ENCODE measurements at regions not wholly inside any gene's neighbourhood (a gene's known extent, or its start where the extent isn't known, plus 50 kb on each side); places are given as distances from the start of the nearest gene placed in this dataset.
"Not testable (repeated sequence)": the region's sequence is repeated elsewhere in the genome, so short reads cannot be mapped to it uniquely, and the experiment has no call there.

DNA sequence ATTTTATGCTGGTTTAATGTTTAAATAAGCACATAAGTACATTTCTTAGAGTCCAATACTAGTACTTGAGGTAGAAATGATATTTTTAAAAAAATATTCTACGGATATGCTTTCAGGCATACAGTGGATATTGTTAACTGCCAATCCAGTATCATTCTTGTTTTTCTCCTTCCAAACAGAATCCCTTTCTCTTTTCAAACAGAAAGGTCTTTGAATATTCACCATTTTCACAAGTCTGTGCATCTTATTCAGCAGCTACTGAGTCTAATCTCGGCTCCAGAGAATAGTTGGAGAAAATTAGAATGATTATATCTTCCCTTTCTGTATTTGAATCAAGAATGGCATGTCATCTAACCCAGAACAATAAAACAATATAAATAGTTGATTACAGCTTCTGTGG, 174.5 kb downstream of the GOLGA6L6 start:
- DNase-seq, result no peak

GRCh38 chr15:20363591-20363990, 178.0 kb downstream of the GOLGA6L6 start:
- not testable (repeated sequence) for DNase-seq

GRCh38 chr15:20361091-20361490, 180.5 kb downstream of the GOLGA6L6 start:
- no peak for DNase-seq

DNA sequence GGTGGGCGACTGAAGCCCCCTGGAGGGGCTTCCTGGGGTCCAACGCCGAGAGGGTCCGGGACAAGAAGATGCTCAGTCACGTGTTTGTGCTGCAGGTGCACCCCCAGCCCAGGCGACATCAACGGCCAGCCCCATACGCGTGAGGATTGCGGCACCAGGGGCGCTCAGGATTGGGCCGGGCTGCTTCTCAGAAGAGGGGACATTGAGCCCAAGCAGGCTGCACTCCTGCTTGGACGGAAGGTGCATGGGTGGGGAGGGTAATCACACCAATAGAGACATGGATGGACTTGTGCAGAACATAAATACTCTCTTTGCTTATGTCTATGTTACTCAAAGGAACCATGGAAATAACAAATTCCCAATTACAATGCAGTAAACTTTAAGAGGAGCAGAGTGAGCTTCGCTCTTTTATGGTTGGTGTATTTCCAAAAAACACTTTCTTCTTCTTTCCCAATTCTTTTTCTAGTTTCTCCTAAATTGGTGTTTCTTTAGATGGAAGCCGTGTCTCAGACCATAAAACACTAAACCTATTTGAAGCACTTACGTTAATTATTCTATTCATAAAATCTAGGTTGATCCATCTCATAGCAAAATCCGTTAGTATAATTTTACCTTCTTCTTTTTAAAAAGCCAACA, 182.7 kb downstream of the GOLGA6L6 start:
- DNase-seq, result no peak

DNA sequence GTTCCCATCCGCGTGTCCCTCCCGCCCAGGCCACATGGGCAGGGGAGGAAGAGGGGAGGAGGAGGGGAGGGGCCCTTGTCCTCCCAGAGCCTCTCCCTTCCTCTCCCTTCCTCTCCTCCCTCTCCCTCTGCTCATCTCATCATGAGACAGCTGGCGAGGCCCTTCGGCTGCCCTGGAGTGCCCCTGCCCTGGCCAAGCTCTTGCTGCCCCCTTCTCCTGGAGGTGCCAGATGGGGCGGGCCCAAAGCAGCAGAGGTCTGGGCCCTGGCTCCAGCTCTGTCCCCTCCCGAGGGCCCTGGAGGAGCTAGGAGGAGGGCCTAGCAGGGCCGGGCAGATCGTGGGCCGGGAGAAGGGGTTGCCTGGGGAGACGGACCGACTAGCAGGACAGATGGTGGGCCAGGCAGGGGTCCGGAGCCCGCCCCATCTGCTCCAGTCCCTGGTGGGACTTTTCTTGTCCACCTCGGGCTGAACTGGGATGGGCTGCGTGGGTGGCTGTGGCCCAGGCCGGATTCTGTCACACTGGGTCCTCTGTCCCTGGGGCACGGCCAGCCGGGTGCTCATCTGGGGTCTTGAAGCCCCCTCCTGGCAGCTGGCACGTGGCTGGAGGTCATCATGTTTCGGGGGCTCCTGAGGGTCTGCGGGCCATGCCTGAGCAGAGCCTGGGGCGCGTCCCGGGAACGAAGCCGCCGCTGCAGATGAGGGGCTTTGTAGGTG, 183.4 kb downstream of the GOLGA6L6 start:
- DNase-seq, result peak; percentile 2

DNA sequence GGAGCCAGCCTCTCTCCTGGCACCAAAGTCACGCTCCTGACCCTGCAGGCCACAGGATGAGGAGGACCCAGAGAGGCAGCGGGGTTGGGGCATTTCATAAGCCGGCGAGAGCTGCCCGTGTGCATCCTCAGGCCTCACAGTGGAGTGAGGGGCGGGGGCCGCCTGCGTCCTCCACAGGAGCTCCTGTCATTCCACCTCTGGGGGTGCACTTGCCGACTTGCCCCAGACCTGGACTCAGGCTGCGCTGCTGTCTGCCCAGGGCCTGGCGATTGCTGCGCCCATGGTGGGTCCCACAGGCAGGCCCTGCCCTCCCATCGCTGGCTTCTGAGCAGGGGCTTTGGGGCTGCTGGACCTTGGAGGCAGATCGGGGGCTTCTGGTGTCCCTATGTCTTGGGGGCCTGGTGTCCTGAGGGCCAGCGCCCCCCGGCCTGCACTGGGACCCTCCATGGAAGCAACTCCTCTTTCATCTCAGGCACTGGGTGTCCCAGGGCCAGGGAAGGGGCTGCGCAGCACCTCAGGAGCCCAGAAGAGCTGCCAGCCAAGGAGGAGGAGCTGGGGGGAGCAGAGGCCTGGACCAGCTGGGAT, 184.0 kb downstream of the GOLGA6L6 start:
- peak; percentile 6 for DNase-seq

DNA sequence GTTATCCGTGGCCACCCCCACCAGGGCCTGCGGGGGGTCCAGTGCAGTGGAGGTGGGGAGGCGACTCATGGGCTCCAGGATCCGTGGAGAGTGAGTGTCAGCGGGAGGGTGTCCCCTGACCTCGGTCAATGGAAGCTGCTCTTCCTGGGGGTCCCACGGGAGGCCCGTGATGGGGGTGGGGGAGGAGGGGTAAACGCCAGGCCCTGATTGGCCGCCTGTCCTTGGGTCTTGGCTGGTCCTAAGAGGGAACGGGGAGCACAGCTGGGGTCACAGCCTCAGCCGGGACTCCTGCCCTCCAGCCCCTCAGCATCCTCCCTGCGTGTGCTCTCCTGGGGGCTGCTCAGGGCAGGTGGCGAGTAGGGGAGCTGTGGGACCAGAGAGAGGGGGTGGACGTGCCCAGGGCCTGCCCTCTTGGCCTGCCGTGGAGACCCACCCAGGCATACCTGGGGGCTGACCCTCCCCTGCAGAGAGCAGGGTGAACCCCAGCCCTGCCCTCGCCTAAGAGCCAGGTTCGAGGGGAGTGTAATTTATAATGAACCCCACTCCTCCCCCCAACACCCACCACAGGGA, 184.6 kb downstream of the GOLGA6L6 start:
- DNase-seq, result no peak

GRCh38 chr15:20356444-20356910, 185.1 kb downstream of the GOLGA6L6 start:
- peak; percentile 91 for DNase-seq

DNA sequence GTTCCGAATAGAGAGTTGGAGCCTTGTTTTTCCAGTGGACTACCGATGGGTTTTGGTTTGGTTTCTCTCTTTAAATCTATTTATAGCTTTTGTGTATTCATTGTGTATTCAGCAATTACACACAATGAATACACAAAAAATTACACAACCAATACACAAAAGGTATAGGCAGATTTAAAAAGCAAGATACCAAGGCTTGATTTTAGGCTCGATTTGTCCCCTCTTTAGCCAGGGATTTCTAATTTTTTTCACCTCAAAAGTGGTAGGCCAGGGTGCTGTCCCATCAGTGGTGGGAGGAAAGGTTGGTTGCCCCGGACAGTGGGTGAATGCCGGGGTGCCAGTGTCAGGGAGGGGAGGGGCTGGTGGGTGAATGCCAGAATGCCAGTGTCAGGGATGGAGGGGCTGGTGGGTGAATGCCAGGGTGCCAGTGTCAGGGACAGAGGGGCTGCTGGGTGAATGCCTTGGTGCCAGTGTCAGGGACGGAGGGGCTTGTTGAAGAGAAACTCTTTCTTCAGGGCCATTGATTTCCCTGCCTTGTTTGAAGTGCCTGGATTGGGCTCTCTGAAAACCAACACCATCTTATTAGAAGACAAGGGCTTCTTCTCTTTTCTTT, 186.2 kb downstream of the GOLGA6L6 start:
- peak; percentile 2 for DNase-seq

DNA sequence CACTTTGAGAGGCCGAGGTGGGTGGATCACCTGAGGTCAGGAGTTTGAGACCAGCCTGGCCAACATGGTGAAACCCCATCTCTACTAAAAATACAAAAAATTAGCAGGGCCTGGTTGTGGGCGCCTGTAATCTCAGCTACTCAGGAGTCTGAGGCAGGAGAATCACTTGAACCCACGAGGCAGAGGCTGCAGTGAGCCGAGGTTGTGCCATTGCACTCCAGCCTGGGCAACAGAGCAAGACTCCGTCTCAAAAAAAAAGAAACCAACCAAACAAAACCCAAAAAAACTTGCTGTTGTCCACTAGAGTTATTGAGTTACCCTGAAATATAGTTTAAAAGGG, 186.7 kb downstream of the GOLGA6L6 start:
- not testable (repeated sequence) for DNase-seq

DNA sequence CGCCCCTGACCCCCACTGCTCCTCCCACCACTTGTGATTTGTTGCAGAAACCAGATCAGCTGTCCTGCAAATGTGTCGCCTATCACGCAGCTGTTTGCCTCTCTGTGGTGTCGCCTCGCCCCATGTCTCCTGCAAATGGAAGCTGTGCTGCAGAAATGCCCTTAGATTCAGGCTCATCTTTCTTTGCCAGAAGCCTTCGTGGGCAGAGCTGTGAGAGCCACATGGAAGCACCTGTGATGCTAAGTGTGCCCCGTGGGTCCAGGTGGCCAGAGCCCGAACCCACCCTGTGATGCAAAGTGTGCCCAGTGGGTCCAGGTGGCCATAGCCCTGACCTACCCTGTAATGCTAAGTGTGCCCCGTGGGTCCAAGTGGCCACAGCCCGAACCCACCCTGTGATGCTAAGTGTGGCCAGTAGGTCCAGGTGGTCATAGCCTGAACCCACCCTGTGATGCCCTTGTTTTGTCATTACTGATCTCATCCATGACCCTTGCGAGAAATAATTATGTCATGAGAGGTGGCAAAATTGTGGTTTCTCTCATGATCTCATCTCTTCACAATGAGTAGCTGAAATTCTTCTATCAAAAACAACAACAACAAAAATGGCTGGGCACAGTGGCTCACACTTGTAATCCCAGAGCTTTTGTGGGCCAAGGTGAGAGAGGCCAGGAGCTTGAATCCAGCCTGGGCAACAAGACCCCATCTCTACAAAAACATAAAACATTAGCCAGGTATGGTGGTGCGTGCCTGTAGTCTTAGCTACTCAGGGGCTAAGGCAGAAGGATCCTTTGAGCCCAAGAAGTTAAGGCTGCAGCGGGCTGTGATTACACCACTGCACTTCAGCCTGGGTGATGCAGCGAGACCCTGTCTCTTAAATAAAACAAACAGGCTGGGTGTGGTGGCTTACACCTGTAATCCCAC, 187.4 kb downstream of the GOLGA6L6 start:
- peak; percentile 23 for DNase-seq

- no peak for DNase-seq
Observed at GRCh38 chr15:20352241-20353200, 189.1 kb downstream of the GOLGA6L6 start.

- peak; percentile 3 for DNase-seq
Observed at GRCh38 chr15:20351448-20351971, 190.1 kb downstream of the GOLGA6L6 start.

GRCh38 chr15:20349774-20350498, 191.7 kb downstream of the GOLGA6L6 start:
- DNase-seq, result peak; percentile 2

DNA sequence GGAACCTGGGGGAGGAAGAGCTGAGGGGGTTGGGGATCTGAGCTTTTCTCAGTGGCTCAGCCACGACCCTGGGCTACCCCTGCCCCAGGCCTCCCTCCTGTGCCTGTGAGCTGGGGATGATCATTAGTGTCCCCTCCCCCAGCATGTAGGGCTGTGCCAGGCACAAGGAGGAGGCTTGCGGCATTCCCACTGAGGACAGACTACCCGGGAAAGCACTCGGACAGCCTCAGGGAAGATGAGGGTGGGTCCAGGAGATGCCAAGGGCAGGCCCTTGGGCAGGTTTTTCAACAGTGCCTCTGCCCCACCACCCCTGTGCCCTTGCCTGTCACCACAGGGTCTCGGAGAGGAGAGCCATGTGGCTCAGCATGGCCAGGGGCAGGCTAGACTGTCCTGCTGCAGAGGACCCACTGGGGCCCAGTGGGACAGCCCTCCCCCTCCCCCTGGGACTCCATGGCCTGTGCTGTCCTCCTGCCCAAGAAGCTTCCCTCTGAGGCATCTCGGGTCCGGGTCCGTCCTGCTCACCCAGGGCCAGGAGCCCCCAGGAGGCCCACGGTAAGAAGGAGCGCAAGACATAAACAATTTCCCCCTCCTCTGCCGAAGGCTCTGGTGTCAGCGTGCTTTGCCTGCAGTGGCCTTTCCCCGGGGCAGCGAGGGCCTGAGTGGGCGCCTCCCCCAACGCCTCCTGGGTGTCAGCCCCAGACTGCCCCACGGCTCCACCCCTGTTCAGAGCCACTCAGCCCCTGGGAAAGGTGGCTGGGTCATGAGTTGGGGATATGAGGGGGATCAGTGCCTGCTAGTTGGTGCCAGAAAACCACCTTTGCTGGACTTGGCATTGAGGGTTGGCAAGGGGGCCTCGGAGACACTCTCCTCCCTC, 192.5 kb downstream of the GOLGA6L6 start:
- DNase-seq, result peak; percentile 4

- no peak for DNase-seq
Observed at GRCh38 chr15:20348291-20348899, 193.2 kb downstream of the GOLGA6L6 start.

DNA sequence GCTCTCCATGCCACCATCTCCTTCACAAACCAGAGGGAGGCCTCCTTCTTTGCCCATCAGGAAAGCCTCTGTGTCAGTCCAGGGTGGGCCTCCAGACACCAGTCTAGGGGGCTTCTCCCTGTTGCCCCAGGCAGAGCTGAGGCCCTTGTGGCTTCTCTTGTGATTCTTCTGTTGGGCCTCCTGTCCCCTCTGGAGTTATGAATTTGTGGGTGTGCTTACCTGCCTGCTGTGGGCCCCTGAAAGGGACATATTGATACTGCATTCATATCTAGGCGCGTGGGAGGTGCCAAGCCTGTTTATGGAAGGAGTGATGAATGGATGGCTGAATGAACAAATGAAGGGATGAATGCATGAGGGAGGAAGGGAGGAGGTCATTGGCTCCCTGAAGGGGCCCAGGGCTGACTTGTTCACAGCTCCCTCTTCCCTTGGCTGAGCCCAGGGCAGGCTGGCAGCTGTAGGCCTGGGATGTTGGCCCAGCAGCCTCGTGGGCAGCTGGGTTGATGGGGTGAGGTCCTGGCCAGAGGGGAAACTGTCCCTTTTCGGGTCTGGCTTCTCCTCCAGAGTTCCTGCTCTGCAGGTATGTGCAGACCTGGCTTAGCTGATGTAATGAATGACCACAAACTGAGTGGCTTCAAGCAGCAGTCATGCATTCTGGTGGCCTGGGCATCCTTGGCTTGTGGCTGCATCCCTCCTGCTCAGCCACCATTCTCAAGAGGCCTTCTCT, 195.4 kb downstream of the GOLGA6L6 start:
- DNase-seq, result peak; percentile 3

GRCh38 chr15:20345401-20345958, 196.1 kb downstream of the GOLGA6L6 start:
- peak; percentile 2 for DNase-seq

Measured in activated CD4-positive, alpha-beta T cell treated with anti-CD3 and anti-CD28 coated beads for 48 hours (primary cell).